ENCODE measurements at regions not wholly inside any gene's neighbourhood (a gene's known extent, or its start where the extent isn't known, plus 50 kb on each side); places are given as distances from the start of the nearest gene placed in this dataset.

DNA sequence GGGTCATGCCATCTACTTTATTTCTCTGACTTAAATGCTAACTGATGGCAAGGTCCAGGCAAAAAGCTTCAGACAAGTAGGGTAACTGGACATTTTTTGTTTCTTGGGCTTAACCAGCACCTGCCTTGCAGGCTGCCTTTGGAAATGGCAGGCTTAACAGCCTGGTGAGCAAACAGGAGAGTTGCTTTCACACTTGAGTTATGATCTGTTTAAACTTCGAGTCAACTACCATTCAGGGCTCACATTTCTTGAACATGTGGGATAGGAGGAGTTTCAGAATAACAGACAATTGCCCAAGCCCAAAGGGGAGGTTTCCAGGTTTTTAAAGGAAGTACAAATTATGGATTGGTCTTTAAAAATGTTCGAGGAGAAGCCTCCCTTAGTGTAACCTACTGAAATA is 724.6 kb upstream of the SORCS1 start:
- Histone ChIP-seq H3K4me3 (replicated peaks in 1 of 2; ENCODE audit: low read depth in 1 of 2, low read length in 2 of 2) (no peak overlapping the region), H2AFZ (ENCODE audit: low read depth, low read length, poor library complexity, severe bottlenecking) (no peak overlapping the region), H3K4me1 (ENCODE audit: control insufficient read depth in 1 of 2, insufficient read depth in 2 of 2, low read length in 2 of 2) (no peaks in the 10 kb centered on the region), H3K27ac (ENCODE audit: low read depth, low read length) (no peak overlapping the region), H3K4me2 (ENCODE audit: low read length) (no peak overlapping the region), H3K9me2 (ENCODE audit: insufficient read depth) (no peaks in the 10 kb centered on the region), H3K79me2 (ENCODE audit: insufficient read depth, low read length) (no peaks in the 10 kb centered on the region), H3K36me3 (ENCODE audit: control insufficient read depth in 1 of 2, insufficient read depth in 2 of 2, low read length in 2 of 2) (no peaks in the 10 kb centered on the region), H3K9me3 (ENCODE audit: control insufficient read depth in 1 of 2, insufficient read depth in 1 of 2, low read depth in 1 of 2, low read length in 2 of 2) (peaks cover 16 to 30% of the 10 kb centered on the region in 2 experiments; a peak in 3 of 4 replicates), H4K20me1 (ENCODE audit: insufficient read depth) (no peaks in the 10 kb centered on the region), H3K27me3 (ENCODE audit: insufficient read depth, low read length) (no peaks in the 10 kb centered on the region), H3K9ac (ENCODE audit: low read length) (no peak overlapping the region)
- POLR2A ChIA-PET: no interaction called here
- intact Hi-C loops (cut with micrococcal nuclease): no loop called here
- no TSS peak for BruUV-seq (replicated peaks)
- ATAC-seq: no peak
- CTCF ChIA-PET: no interaction called here
- RAD21 ChIA-PET (ENCODE audit: low non-redundant PET in 1 of 2, low total read pairs in 2 of 2, uncharacterized antibody in 2 of 2, unreplicated experiment in 2 of 2): no interaction called here
- no peak for DNase-seq (ENCODE audit: low read depth, low spot score)
- TF ChIP-seq, protein P1, sequence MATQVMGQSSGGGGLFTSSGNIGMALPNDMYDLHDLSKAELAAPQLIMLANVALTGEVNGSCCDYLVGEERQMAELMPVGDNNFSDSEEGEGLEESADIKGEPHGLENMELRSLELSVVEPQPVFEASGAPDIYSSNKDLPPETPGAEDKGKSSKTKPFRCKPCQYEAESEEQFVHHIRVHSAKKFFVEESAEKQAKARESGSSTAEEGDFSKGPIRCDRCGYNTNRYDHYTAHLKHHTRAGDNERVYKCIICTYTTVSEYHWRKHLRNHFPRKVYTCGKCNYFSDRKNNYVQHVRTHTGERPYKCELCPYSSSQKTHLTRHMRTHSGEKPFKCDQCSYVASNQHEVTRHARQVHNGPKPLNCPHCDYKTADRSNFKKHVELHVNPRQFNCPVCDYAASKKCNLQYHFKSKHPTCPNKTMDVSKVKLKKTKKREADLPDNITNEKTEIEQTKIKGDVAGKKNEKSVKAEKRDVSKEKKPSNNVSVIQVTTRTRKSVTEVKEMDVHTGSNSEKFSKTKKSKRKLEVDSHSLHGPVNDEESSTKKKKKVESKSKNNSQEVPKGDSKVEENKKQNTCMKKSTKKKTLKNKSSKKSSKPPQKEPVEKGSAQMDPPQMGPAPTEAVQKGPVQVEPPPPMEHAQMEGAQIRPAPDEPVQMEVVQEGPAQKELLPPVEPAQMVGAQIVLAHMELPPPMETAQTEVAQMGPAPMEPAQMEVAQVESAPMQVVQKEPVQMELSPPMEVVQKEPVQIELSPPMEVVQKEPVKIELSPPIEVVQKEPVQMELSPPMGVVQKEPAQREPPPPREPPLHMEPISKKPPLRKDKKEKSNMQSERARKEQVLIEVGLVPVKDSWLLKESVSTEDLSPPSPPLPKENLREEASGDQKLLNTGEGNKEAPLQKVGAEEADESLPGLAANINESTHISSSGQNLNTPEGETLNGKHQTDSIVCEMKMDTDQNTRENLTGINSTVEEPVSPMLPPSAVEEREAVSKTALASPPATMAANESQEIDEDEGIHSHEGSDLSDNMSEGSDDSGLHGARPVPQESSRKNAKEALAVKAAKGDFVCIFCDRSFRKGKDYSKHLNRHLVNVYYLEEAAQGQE (IDR thresholded peaks at IDR 0.05; ENCODE audit: low read depth): no peak
- TF ChIP-seq ZNF274 (IDR thresholded peaks at IDR 0.05; ENCODE audit: low read depth, low read length) (no peak), ELF1 (IDR thresholded peaks at IDR 0.05; ENCODE audit: borderline replicate concordance, low read depth) (no peak), TCF7L2 (IDR thresholded peaks at IDR 0.05; ENCODE audit: borderline replicate concordance, extremely low read depth, insufficient read depth, insufficient read length) (no peak), CBX3 (IDR thresholded peaks at IDR 0.05; ENCODE audit: low read depth) (no peak), JUND (IDR thresholded peaks at IDR 0.05) (no peak), CEBPB (IDR thresholded peaks at IDR 0.05; ENCODE audit: low read depth) (no peak), MAX (IDR thresholded peaks at IDR 0.05) (no peak), SRF (IDR thresholded peaks at IDR 0.05; ENCODE audit: low read depth) (no peak), RAD21 (IDR thresholded peaks at IDR 0.05; ENCODE audit: low read depth) (no peak), SIN3A (IDR thresholded peaks at IDR 0.05; ENCODE audit: low read depth) (no peak), EGR1 (IDR thresholded peaks at IDR 0.05; ENCODE audit: low read depth) (no peak), ZFX (IDR thresholded peaks at IDR 0.05) (no peak), POLR2AphosphoS5 (IDR thresholded peaks at IDR 0.05; ENCODE audit: low read depth, low read length) (no peak), CTCF (IDR thresholded peaks at IDR 0.05 in 2 of 3, conservative IDR thresholded peaks at IDR 0.05 in 1 of 3; ENCODE audit: borderline replicate concordance in 1 of 3, insufficient read depth in 1 of 3, low read depth in 2 of 3, low read length in 2 of 3) (no peak)
- TF ChIP-seq, protein P2, sequence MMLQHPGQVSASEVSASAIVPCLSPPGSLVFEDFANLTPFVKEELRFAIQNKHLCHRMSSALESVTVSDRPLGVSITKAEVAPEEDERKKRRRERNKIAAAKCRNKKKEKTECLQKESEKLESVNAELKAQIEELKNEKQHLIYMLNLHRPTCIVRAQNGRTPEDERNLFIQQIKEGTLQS (IDR thresholded peaks at IDR 0.05): no peak

Data from HCT116 (cell line).